ENCODE measurements at regions not wholly inside any gene's neighbourhood (a gene's known extent, or its start where the extent isn't known, plus 50 kb on each side); places are given as distances from the start of the nearest gene placed in this dataset.

DNA sequence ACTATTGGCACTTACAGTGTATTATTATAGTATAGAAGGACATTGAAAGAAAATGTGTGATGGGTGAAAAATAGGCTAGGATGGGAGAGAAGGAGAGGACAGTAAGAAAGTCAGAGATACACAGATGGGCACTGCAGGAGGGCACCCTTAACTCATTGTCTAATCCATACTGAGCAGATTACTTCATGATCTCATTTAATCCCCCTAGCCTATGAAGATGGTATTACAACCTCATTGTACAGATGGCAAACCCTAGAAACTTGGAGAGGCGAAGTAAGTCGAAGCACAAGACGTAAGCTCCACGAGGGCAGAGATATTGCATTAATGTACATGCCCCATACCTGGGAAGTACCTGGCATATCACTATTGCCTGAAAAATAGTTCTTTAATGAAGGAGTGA is 346.9 kb upstream of the DAB1 start:
- in situ Hi-C loops (cut with HindIII; ENCODE audit: low sequenced_read_pairs): no loop called here

GRCh38 chr1:57770236-57770635 is 346.4 kb upstream of the DAB1 start:
- in situ Hi-C loops (cut with HindIII; ENCODE audit: low sequenced_read_pairs): no loop called here

- in situ Hi-C loops (cut with HindIII; ENCODE audit: low sequenced_read_pairs): loop anchor here (10.0 kb wide), 1 partner anchor 717 kb away; no protein-coding TSS in a partner anchor
These were observed 337.8 kb upstream of the DAB1 start for GRCh38 chr1:57761628-57762027.

GRCh38 chr1:57752843-57753242 is 329.0 kb upstream of the DAB1 start:
- in situ Hi-C loops (cut with HindIII; ENCODE audit: low sequenced_read_pairs): no loop called here

GRCh38 chr1:57748719-57749118 is 324.9 kb upstream of the DAB1 start:
- in situ Hi-C loops (cut with HindIII; ENCODE audit: low sequenced_read_pairs): no loop called here

- in situ Hi-C loops (cut with HindIII; ENCODE audit: low sequenced_read_pairs): no loop called here
These were observed 324.0 kb upstream of the DAB1 start for GRCh38 chr1:57747818-57748217.

GRCh38 chr1:57741521-57741920 is 317.7 kb upstream of the DAB1 start:
- in situ Hi-C loops (cut with HindIII; ENCODE audit: low sequenced_read_pairs): no loop called here

- in situ Hi-C loops (cut with HindIII; ENCODE audit: low sequenced_read_pairs): no loop called here
These were observed 313.1 kb upstream of the DAB1 start for GRCh38 chr1:57736940-57737339.

GRCh38 chr1:57729181-57729580 is 305.3 kb upstream of the DAB1 start:
- in situ Hi-C loops (cut with HindIII; ENCODE audit: low sequenced_read_pairs): no loop called here

DNA sequence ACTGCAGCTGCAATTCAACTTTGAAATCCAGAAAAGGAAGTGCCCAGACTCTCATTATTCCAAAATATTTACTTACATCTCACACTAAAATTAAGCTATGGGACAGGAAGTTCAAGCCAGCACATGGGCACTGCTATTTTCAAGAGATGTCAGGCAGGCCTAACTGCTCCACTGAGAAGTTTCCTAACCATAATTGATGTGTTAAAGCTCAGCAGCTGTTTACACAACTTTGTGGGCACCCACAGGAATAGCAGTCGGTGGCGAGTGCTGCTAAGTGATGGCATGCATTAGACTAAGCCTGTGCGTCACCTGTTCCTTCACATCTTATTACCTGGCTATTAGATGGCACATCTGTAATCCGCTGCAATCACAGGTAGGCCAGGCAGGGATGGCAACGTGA is 303.3 kb upstream of the DAB1 start:
- in situ Hi-C loops (cut with HindIII; ENCODE audit: low sequenced_read_pairs): no loop called here

GRCh38 chr1:57725318-57725717 is 301.5 kb upstream of the DAB1 start:
- in situ Hi-C loops (cut with HindIII; ENCODE audit: low sequenced_read_pairs): no loop called here

GRCh38 chr1:57724535-57724934 is 300.7 kb upstream of the DAB1 start:
- in situ Hi-C loops (cut with HindIII; ENCODE audit: low sequenced_read_pairs): no loop called here

DNA sequence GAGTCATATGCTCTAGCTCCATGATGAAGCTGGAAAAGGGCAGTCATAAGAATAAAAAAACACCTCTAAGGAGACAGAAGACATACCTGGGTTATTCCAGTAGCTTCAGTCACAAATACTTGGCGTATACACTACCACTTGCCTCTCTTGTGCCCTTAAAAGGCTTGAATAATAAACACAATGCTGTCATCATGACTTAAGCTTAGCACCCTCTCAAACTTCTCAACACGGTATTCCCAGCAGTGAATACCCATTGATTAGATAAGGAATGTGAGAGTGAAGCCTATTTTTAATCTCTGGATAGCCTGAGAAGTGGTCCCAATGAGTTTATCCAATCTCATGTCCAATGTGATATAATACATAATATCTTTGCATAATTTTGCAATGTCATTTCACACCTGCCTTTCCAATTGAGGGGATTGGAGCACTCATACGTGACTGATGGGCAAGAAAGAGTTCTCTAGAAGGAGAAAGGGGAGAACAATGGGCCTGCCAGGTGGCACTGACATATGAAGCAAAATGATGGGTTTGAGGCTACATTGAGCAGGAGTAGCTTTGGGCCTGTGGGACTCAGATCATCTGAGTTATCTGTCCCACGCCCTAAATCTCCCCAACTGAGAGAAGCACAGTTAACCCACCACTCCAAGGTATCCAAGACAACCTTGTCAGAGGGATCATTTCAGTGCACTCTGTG is 298.6 kb upstream of the DAB1 start:
- in situ Hi-C loops (cut with HindIII; ENCODE audit: low sequenced_read_pairs): no loop called here

GRCh38 chr1:57721001-57721400 is 297.1 kb upstream of the DAB1 start:
- in situ Hi-C loops (cut with HindIII; ENCODE audit: low sequenced_read_pairs): no loop called here

- in situ Hi-C loops (cut with HindIII; ENCODE audit: low sequenced_read_pairs): no loop called here
These were observed 295.4 kb upstream of the DAB1 start for GRCh38 chr1:57719274-57719673.

DNA sequence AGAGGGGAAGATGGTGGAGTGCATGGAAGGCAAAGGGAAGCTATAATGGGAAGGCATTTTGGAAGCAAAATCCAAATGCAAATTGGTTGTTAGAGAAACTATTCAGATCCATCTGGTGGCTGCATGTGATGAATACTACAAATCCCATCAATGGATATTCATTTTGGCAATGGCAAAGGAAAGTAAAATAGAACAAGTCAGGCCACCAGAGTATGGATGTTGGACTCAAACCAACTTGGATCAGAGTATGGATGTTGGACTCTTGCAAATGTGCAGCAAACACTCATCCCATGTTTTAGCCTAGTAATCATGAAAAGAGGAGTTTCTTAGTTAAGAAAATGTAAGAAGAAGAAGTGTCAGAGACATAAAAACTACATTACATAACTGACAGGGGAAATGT is 289.6 kb upstream of the DAB1 start:
- in situ Hi-C loops (cut with HindIII; ENCODE audit: low sequenced_read_pairs): no loop called here

DNA sequence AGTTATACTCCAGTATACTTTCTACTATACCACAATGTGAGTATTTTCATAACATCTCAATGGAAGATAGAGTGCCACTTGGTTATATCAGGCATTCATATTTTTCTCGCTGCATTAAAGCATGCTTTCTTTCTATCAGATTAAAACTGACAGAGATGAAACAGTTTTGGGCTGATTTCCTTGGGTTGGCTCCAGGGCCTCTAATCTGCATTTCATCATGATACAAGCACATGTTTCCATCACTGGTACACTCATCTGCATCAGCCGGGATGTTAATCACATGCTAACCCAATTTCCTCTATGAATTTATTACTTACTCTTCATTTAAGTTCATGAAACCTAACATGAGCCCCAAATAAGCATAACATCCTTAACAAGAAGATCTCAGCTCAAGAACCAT is 289.0 kb upstream of the DAB1 start:
- in situ Hi-C loops (cut with HindIII; ENCODE audit: low sequenced_read_pairs): no loop called here

GRCh38 chr1:57711326-57711725 is 287.5 kb upstream of the DAB1 start:
- in situ Hi-C loops (cut with HindIII; ENCODE audit: low sequenced_read_pairs): no loop called here

DNA sequence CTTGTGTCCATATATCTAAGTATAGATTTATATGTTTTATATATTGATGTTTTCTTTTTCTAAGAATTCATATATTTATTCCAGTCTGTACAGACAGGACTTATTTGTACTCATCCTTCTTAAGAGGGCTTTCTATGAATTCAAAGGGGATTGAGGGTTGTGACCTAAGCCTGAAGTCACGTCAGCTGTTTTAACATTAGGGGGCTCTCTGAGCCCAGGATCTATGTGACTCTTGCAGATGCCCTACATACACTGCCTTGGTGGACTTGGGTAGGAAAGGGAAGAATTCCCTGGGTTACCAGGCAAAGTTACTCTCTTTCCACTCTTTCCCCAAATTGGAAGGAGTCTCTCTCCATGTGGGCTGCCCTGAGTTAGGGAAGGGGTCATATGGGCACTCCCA is 283.8 kb upstream of the DAB1 start:
- in situ Hi-C loops (cut with HindIII; ENCODE audit: low sequenced_read_pairs): no loop called here

DNA sequence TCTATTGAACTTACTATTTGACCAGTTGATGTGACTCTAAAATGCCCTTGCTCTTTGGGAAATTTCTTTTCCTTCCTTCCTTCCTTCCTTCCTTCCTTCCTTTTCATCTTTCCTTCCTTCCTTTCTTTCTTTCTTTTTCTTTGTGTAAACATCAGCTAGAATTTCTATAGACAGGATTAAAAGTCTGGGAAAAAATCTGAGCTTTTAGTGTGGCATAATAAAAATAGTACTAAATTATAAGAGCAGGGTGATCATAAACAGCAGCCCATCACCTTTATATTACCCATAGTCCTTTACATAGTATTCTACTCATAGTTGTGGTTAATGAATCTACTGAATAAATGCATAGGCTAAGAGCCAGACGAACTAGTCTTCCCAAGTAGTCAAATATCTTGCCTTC is 281.0 kb upstream of the DAB1 start:
- in situ Hi-C loops (cut with HindIII; ENCODE audit: low sequenced_read_pairs): no loop called here

DNA sequence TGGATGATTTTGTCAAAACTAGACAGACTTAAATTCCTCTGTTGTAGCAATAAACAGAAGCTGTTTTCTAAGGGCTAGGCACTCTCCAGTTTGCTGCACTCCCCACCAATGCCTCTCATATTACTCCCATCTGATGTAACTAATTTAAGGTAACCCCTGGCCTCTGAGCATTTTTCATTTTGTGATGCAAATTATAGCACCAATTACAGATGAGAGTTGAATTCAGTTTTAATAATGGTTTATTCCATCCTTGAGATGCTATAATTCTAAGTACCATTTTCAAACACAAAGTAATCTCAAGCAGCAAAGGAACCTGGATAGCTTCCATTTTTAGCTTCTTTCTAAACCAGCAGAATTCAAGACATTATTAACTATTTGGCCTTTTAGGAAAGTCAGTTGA is 280.4 kb upstream of the DAB1 start:
- in situ Hi-C loops (cut with HindIII; ENCODE audit: low sequenced_read_pairs): no loop called here

- in situ Hi-C loops (cut with HindIII; ENCODE audit: low sequenced_read_pairs): no loop called here
These were observed 273.0 kb upstream of the DAB1 start for GRCh38 chr1:57696904-57697303.

DNA sequence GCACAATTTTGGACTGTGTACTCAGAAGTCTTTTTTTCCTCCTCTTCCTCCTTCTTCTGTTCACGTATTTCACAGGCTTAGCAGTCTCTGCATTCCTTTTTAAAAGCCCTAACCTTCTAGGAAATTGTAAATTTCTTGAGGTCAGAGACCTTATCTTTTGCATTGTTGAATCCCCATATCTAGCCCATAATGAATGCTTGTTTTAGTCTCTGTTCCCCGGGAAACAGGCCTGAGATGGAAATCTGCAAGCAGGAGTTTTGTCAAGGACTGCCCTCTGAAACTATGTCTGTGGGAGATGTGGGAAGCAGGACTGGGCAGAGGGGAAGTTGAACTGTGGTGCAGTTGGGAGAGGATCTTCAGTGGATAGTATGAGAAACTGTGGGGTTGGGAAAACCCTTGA is 272.2 kb upstream of the DAB1 start:
- in situ Hi-C loops (cut with HindIII; ENCODE audit: low sequenced_read_pairs): no loop called here
